Astrocyte (in vitro differentiated cells and primary cell): ENCODE measurements at regions not wholly inside any gene's neighbourhood (a gene's known extent, or its start where the extent isn't known, plus 50 kb on each side); places are given as distances from the start of the nearest gene placed in this dataset.

Source experiments
- DNase-seq: peaks from one replicate; pipeline ENCODE4 v3.0.0-alpha.2; 2010; ENCODE audit warnings: low read depth
- FAIRE-seq: peaks from 2 replicates; lab custom pipeline; 2011; peaks lifted over from hg19 to GRCh38; lab: Jason Lieb, UNC
- H2AFZ ChIP-seq: 2 replicates; pipeline ENCODE4 v1.6.0; 2012; ENCODE audit warnings: low read depth, low read length, inconsistent platforms
- H3K27ac ChIP-seq: 2 replicates; pipeline ENCODE4 v1.5.1; 2011; ENCODE audit warnings: low read depth, low read length, inconsistent platforms
- H3K27me3 ChIP-seq: 2 replicates; pipeline ENCODE4 v1.6.0; 2011; ENCODE audit warnings: low read length, inconsistent platforms; ENCODE audit not compliant: insufficient read depth
- H3K36me3 ChIP-seq: 2 replicates; pipeline ENCODE4 v1.5.1; 2011; ENCODE audit warnings: low read length, inconsistent platforms; ENCODE audit not compliant: insufficient read depth
- H3K4me1 ChIP-seq: 2 replicates; pipeline ENCODE4 v1.5.1; 2011; ENCODE audit warnings: low read length, inconsistent platforms; ENCODE audit not compliant: insufficient read depth
- H3K4me2 ChIP-seq: 2 replicates; pipeline ENCODE4 v1.6.0; 2012; ENCODE audit warnings: low read length, inconsistent platforms
- H3K4me3 ChIP-seq: 2 replicates; pipeline ENCODE4 v1.5.1; 2011; ENCODE audit warnings: low read depth, mild to moderate bottlenecking, low read length, inconsistent platforms; ENCODE audit not compliant: insufficient read depth
- H3K79me2 ChIP-seq: 2 replicates; pipeline ENCODE4 v1.6.0; 2012; ENCODE audit warnings: mild to moderate bottlenecking, low read length, inconsistent platforms; ENCODE audit not compliant: insufficient read depth
- H3K9ac ChIP-seq: 2 replicates; pipeline ENCODE4 v1.6.0; 2012; ENCODE audit warnings: mild to moderate bottlenecking, low read length, inconsistent platforms
- H3K9me3 ChIP-seq: 2 replicates; pipeline ENCODE4 v1.5.1; 2012; ENCODE audit warnings: low read depth, mild to moderate bottlenecking, low read length, inconsistent platforms; ENCODE audit not compliant: insufficient read depth
- H4K20me1 ChIP-seq: 2 replicates; pipeline ENCODE4 v1.6.0; 2012; ENCODE audit warnings: low read length, inconsistent platforms; ENCODE audit not compliant: insufficient read depth
- H3K27ac Mint-ChIP-seq: one replicate; pipeline ENCODE4 v1.8.0; 2021; ENCODE audit warnings: mild to moderate bottlenecking, mixed read lengths; ENCODE audit not compliant: unreplicated experiment
- H3K27me3 Mint-ChIP-seq: one replicate; pipeline ENCODE4 v1.8.0; 2021; ENCODE audit warnings: low read depth, mixed read lengths; ENCODE audit not compliant: unreplicated experiment
- H3K36me3 Mint-ChIP-seq: one replicate; pipeline ENCODE4 v1.8.0; 2021; ENCODE audit warnings: low read depth, mixed read lengths; ENCODE audit not compliant: unreplicated experiment
- H3K4me1 Mint-ChIP-seq: one replicate; pipeline ENCODE4 v1.8.0; 2021; ENCODE audit warnings: low read depth, mixed read lengths; ENCODE audit not compliant: unreplicated experiment
- H3K4me3 Mint-ChIP-seq: one replicate; pipeline ENCODE4 v1.8.0; 2021; ENCODE audit warnings: mild to moderate bottlenecking, moderate library complexity, mixed read lengths; ENCODE audit not compliant: unreplicated experiment
- H3K9me3 Mint-ChIP-seq: one replicate; pipeline ENCODE4 v1.8.0; 2021; ENCODE audit warnings: mild to moderate bottlenecking, mixed read lengths; ENCODE audit not compliant: unreplicated experiment
- EZH2 ChIP-seq: IDR thresholded peaks from 2 replicates; pipeline ENCODE4 v1.6.1; 2012; ENCODE audit warnings: mild to moderate bottlenecking, low read length, inconsistent platforms; ENCODE audit not compliant: insufficient read depth
- TF ChIP-seq, protein P1 (sequence below): IDR thresholded peaks from 2 replicates; pipeline ENCODE4 v1.5.1; 2011; ENCODE audit warnings: low read depth, mild to moderate bottlenecking, inconsistent platforms, low read length, moderate library complexity; ENCODE audit not compliant: insufficient read depth

DNA sequence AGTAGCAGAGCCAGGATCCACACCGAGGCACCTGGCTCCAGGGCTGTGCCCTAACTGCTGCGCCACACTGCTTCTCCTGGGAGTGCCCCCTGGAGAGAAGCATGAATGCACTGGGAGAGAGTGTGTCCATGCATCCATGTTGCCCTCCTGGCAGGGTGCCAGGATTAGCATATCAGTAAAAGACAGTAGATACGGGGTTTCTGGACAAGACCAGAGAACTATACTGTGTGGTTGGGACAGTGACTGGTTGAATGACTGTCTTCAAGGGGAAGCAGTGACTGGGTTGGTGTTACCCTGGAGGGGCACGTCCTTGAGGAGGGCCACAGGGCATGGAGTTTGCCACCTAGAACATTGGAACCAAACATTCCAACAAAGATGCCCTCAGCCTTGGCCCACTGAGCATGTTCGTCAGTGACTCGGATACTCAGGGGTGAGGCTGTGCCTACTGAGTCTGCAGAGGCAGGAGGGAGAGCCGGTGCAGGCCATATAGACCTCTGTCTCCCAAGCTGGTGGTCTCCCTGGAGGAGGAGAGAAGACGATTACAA, 288.8 kb downstream of the CDC5L start:
- Histone ChIP-seq H3K27me3 (peaks cover 6% of the 10 kb centered on the region), H3K9me3 (no peaks in the 10 kb centered on the region), H3K36me3 (no peaks in the 10 kb centered on the region), H3K4me2 (no peak overlapping the region), H4K20me1 (no peaks in the 10 kb centered on the region), H3K27ac (no peak overlapping the region), H3K9ac (no peak overlapping the region), H3K4me3 (no peak overlapping the region), H2AFZ (no peak overlapping the region), H3K4me1 (peaks cover 6% of the 10 kb centered on the region), H3K79me2 (no peaks in the 10 kb centered on the region)
- Mint-ChIP-seq H3K27me3 (no peaks in the 10 kb centered on the region), H3K4me1 (peaks cover 28% of the 10 kb centered on the region), H3K4me3 (no peak overlapping the region), H3K27ac (no peak overlapping the region), H3K9me3 (no peaks in the 10 kb centered on the region), H3K36me3 (no peaks in the 10 kb centered on the region)
- DNase-seq: no peak
- TF ChIP-seq, protein P1, sequence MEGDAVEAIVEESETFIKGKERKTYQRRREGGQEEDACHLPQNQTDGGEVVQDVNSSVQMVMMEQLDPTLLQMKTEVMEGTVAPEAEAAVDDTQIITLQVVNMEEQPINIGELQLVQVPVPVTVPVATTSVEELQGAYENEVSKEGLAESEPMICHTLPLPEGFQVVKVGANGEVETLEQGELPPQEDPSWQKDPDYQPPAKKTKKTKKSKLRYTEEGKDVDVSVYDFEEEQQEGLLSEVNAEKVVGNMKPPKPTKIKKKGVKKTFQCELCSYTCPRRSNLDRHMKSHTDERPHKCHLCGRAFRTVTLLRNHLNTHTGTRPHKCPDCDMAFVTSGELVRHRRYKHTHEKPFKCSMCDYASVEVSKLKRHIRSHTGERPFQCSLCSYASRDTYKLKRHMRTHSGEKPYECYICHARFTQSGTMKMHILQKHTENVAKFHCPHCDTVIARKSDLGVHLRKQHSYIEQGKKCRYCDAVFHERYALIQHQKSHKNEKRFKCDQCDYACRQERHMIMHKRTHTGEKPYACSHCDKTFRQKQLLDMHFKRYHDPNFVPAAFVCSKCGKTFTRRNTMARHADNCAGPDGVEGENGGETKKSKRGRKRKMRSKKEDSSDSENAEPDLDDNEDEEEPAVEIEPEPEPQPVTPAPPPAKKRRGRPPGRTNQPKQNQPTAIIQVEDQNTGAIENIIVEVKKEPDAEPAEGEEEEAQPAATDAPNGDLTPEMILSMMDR: no peak
- no peak for TF ChIP-seq EZH2
- no peak for FAIRE-seq

DNA sequence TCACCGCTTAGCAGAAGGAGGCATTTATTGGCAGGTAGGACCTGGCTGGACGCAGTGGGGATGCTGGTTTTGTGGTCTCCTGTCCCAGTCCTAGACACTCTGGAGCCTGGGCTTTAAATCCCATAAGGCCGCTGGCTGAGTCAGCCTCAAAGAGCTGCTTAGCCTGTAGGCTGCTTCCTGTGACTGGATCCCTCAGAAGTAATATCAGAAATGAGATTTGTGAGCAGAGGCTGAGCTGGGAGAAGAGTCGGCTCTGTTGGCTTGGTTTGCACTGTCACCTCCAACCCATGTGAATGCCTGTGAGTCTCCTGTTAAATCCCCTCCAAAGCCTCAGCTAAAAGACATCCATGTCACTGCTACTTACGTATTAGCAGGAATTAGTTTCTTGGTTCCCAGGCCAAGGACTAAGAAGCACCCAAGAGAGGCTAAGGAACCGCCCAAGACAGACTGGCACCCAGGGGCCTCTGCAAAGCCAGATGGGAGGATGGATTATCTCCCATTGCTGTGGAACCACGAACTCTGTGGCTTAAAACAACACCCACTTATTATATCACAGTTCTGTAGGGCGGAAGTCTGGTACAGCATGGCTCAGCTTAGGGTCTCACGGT, 289.4 kb downstream of the CDC5L start:
- no peak for FAIRE-seq
- DNase-seq: no peak
- Histone ChIP-seq H3K4me1 (peaks cover 12% of the 10 kb centered on the region), H4K20me1 (no peaks in the 10 kb centered on the region), H3K27ac (no peak overlapping the region), H3K9me3 (no peaks in the 10 kb centered on the region), H3K4me3 (no peak overlapping the region), H3K27me3 (peaks cover 6% of the 10 kb centered on the region), H3K36me3 (no peaks in the 10 kb centered on the region), H3K79me2 (no peaks in the 10 kb centered on the region), H3K4me2 (no peak overlapping the region), H3K9ac (no peak overlapping the region), H2AFZ (no peak overlapping the region)
- TF ChIP-seq EZH2: no peak
- TF ChIP-seq, protein P1: no peak
- no peaks in the 10 kb centered on the region for H3K36me3 Mint-ChIP-seq
- no peak overlapping the region for H3K4me3 Mint-ChIP-seq
- peaks cover 31% of the 10 kb centered on the region for H3K4me1 Mint-ChIP-seq
- no peak overlapping the region for H3K27ac Mint-ChIP-seq
- H3K9me3 Mint-ChIP-seq: peaks cover 1% of the 10 kb centered on the region
- no peaks in the 10 kb centered on the region for H3K27me3 Mint-ChIP-seq

DNA sequence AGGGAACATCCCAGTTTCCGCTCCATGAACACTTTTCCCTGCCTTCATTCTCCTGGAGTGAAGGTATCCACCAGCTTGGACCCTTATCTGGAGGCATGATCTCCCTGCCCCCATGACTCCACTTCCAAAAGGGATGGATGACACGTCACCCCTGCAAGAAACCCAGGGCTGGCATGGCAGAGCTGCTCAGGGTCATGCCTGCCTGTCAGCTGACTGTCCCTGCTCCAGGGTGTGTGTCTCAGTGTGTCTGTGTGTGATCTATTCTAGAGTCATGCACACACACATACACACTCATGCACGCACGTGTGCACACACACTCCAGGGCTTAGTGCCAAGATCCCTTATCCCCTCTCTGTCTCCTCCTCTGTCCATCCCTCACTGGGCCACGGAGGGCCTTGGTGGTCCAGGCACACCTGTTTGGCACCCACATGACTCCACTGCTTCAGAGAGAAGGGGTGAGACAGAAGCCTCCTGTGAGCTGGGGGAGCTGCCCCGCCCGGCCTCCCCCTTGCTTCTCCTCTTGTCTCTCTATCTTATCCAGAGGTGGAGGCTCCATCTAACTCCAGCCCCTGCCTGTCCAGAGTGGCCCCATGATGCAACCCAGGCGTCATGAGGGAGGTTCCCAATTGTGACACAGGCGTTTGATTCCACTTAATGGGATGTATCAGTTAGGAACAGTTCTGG, 290.9 kb downstream of the CDC5L start:
- H3K79me2 ChIP-seq: no peaks in the 10 kb centered on the region
- peaks cover 8% of the 10 kb centered on the region for H3K27me3 ChIP-seq
- H3K9me3 Mint-ChIP-seq: peaks cover 1% of the 10 kb centered on the region
- no peaks in the 10 kb centered on the region for H3K36me3 Mint-ChIP-seq
- DNase-seq (no peak), FAIRE-seq (no peak)
- no peak overlapping the region for H3K4me3 ChIP-seq
- no peaks in the 10 kb centered on the region for H3K36me3 ChIP-seq
- peaks cover 12% of the 10 kb centered on the region for H3K4me1 ChIP-seq
- H3K27ac Mint-ChIP-seq: no peak overlapping the region
- peaks cover 27% of the 10 kb centered on the region for H3K4me1 Mint-ChIP-seq
- H3K4me2 ChIP-seq: no peak overlapping the region
- H3K27me3 Mint-ChIP-seq: no peaks in the 10 kb centered on the region
- TF ChIP-seq, protein P1: no peak
- TF ChIP-seq EZH2: no peak
- H3K9me3 ChIP-seq: no peaks in the 10 kb centered on the region
- no peaks in the 10 kb centered on the region for H4K20me1 ChIP-seq
- no peak overlapping the region for H3K4me3 Mint-ChIP-seq
- no peak overlapping the region for H3K9ac ChIP-seq
- H2AFZ ChIP-seq: no peak overlapping the region
- H3K27ac ChIP-seq: no peak overlapping the region
